Spleen (tissue), 11 donors: ENCODE measurements at regions not wholly inside any gene's neighbourhood (a gene's known extent, or its start where the extent isn't known, plus 50 kb on each side); places are given as distances from the start of the nearest gene placed in this dataset.

ENCODE experiments used
- DNase-seq: peaks from one replicate; pipeline ENCODE4 v3.0.0-alpha.2; 2020
- H3K27ac ChIP-seq, 8 donors: fragments of 200-600 bp; sonication (generic) in 7 of 8; 1 replicate in 4 of 8; 2 replicates in 4 of 8; pipeline versions ENCODE4 v1.5.0 to v1.8.0; 2016 to 2021; ENCODE audit warnings: inconsistent platforms in 4 of 8, mild to moderate bottlenecking in 4 of 8, moderate library complexity in 1 of 8
- H3K27me3 ChIP-seq, 7 donors: fragments of 200-600 bp; sonication (generic) in 6 of 7; replicated peaks in 1 of 7; 1 replicate in 4 of 7; 2 replicates in 3 of 7; pipeline versions ENCODE4 v1.5.0 to v1.8.0; 2016 to 2021; ENCODE audit warnings: inconsistent platforms in 3 of 7, mild to moderate bottlenecking in 1 of 7
- H3K36me3 ChIP-seq, 6 donors: fragments of 200-600 bp; sonication (generic) in 5 of 6; 1 replicate in 4 of 6; 2 replicates in 2 of 6; pipeline versions ENCODE4 v1.5.0 to v1.8.0; 2016 to 2021; ENCODE audit warnings: inconsistent platforms in 2 of 6
- H3K4me1 ChIP-seq, 6 donors: fragments of 200-600 bp; sonication (generic) in 5 of 6; 1 replicate in 3 of 6; 2 replicates in 3 of 6; pipeline versions ENCODE4 v1.5.0 to v1.8.0; 2016 to 2021; ENCODE audit warnings: inconsistent platforms in 3 of 6
- H3K4me3 ChIP-seq, 8 donors: fragments of 200-600 bp; sonication (generic) in 7 of 8; 1 replicate in 4 of 8; 2 replicates in 4 of 8; pipeline versions ENCODE4 v1.5.0 to v1.8.0; 2016 to 2021; ENCODE audit warnings: inconsistent platforms in 4 of 8, mild to moderate bottlenecking in 4 of 8, moderate library complexity in 2 of 8
- H3K9me3 ChIP-seq, 8 donors: fragments of 200-600 bp; sonication (generic) in 7 of 8; 1 replicate in 4 of 8; 2 replicates in 4 of 8; pipeline versions ENCODE4 v1.5.0 to v1.8.0; 2016 to 2021; ENCODE audit warnings: inconsistent platforms in 4 of 8
- CTCF ChIP-seq, 11 experiments: fragments of 200-600 bp in 7 of 11; fragments of 450-650 bp in 4 of 11; sonication (generic) in 4 of 11; IDR thresholded peaks in 8 of 11; conservative IDR thresholded peaks in 3 of 11; 1 replicate in 7 of 11; 2 replicates in 4 of 11; pipeline versions ENCODE4 v1.4.0 to v1.8.0; 2016 to 2021; ENCODE audit warnings: antibody characterized with exemption in 11 of 11, inconsistent platforms in 4 of 11, mild to moderate bottlenecking in 1 of 11
- POLR2A ChIP-seq, 3 donors: fragments of 450-650 bp; IDR thresholded peaks; one replicate each; pipeline ENCODE4 v1.5.1; 2017; ENCODE audit warnings: antibody characterized with exemption in 3 of 3, mild to moderate bottlenecking in 1 of 3
- POLR2AphosphoS5 ChIP-seq, 3 donors: sonication (generic); formaldehyde crosslinking; IDR thresholded peaks; one replicate each; pipeline ENCODE4 v1.5.1; 2017; ENCODE audit warnings: antibody characterized with exemption in 3 of 3
- WGBS, 5 donors: extraction: QIAGEN DNeasy Blood & Tissue Kit in 3 of 5; methylation state at CpG; one replicate each; pipeline versions ENCODE4 v1.1.5 to v1.1.7; 2013 to 2018; 5-methylcytosine and 5-hydroxymethylcytosine counted together
- intact Hi-C: fragments of 100-400 bp; cut with DNase I; formaldehyde crosslinking; loops from one replicate; pipeline ENCODE4 v1.15.0; 2023; ENCODE audit warnings: low total_unique reads
- donor health status: healthy with polysubstance abuse.
- donor health status: DM: no; HTN: no; CAD: no; lungs with moderate emphysema.
- donor health status: DM: no; HTN: no; CAD: no.
- donor health status: Bipolar disorder and iron deficiency.
- donor health status: healthy.
- donor health status: DM: no; HTN: no; CAD: no.
- donor health status: DM: yes; HTN: yes; CAD: no.

GRCh38 chr3:23062982-23063381, 140.1 kb upstream of the UBE2E2 start:
- no peak for TF ChIP-seq CTCF (IDR thresholded peaks at IDR 0.05 in 8 of 11, conservative IDR thresholded peaks at IDR 0.05 in 3 of 11)
- no peak for TF ChIP-seq POLR2AphosphoS5 (IDR thresholded peaks at IDR 0.05)
- TF ChIP-seq POLR2A (IDR thresholded peaks at IDR 0.05), result no peak
- H3K4me1 ChIP-seq, result peaks cover 0 to 4% (median 0%) of the 10 kb centered on the region in 6 donors
- no peaks in the 10 kb centered on the region for H3K36me3 ChIP-seq
- peaks cover 0 to 13% (median 0%) of the 10 kb centered on the region in 8 donors for H3K9me3 ChIP-seq
- no peak overlapping the region for H3K4me3 ChIP-seq
- intact Hi-C loops, result no loop called here
- WGBS, 5 donors, result 89 to 100% (median 95%) methylated on average over 1 of the region's 1 CpG
- H3K27me3 ChIP-seq, result no peaks in the 10 kb centered on the region
- no peak for DNase-seq
- H3K27ac ChIP-seq, result no peak overlapping the region

- peaks cover 0 to 18% (median 4%) of the 10 kb centered on the region in 6 donors for H3K4me1 ChIP-seq
Measured at GRCh38 chr3:23067116-23067515, 136.0 kb upstream of the UBE2E2 start.

GRCh38 chr3:23068016-23068728, 135.0 kb upstream of the UBE2E2 start:
- 76 to 80% (median 79%) methylated on average over 4 of the region's 4 CpGs for WGBS, 5 donors
- no peak for TF ChIP-seq POLR2A (IDR thresholded peaks at IDR 0.05)
- TF ChIP-seq CTCF (IDR thresholded peaks at IDR 0.05 in 8 of 11, conservative IDR thresholded peaks at IDR 0.05 in 3 of 11), result no peak
- TF ChIP-seq POLR2AphosphoS5 (IDR thresholded peaks at IDR 0.05), result no peak
- Histone ChIP-seq H3K27me3 (no peaks in the 10 kb centered on the region), H3K4me3 (no peak overlapping the region), H3K36me3 (no peaks in the 10 kb centered on the region), H3K4me1 (peaks cover 0 to 23% (median 8%) of the 10 kb centered on the region in 6 donors), H3K9me3 (no peaks in the 10 kb centered on the region), H3K27ac (no peak overlapping the region)
- DNase-seq, result no peak
- intact Hi-C loops, result no loop called here

More at GRCh38 chr3:23067116-23067515, 136.0 kb upstream of the UBE2E2 start:
- intact Hi-C loops, result no loop called here
- Histone ChIP-seq H3K27ac (no peak overlapping the region), H3K36me3 (no peaks in the 10 kb centered on the region), H3K4me3 (no peak overlapping the region), H3K27me3 (no peaks in the 10 kb centered on the region), H3K9me3 (no peaks in the 10 kb centered on the region)
- DNase-seq, result no peak
- TF ChIP-seq CTCF (IDR thresholded peaks at IDR 0.05 in 8 of 11, conservative IDR thresholded peaks at IDR 0.05 in 3 of 11) (no peak), POLR2AphosphoS5 (IDR thresholded peaks at IDR 0.05) (no peak), POLR2A (IDR thresholded peaks at IDR 0.05) (no peak)

GRCh38 chr3:23071296-23071695, 131.8 kb upstream of the UBE2E2 start:
- Histone ChIP-seq H3K4me3 (no peak overlapping the region), H3K4me1 (peaks cover 0 to 21% (median 8%) of the 10 kb centered on the region in 6 donors), H3K36me3 (no peaks in the 10 kb centered on the region), H3K27me3 (no peaks in the 10 kb centered on the region), H3K27ac (peak overlapping the region in 4 of 8 donors; percentile 54 to 58 (median 55)), H3K9me3 (no peaks in the 10 kb centered on the region)
- no peak for TF ChIP-seq POLR2AphosphoS5 (IDR thresholded peaks at IDR 0.05)
- TF ChIP-seq POLR2A (IDR thresholded peaks at IDR 0.05), result no peak
- TF ChIP-seq CTCF (IDR thresholded peaks at IDR 0.05 in 8 of 11, conservative IDR thresholded peaks at IDR 0.05 in 3 of 11), result no peak
- 12 to 23% (median 17%) methylated on average over 2 of the region's 2 CpGs for WGBS, 5 donors
- DNase-seq, result no peak
- intact Hi-C loops, result no loop called here
